ENCODE measurements at regions not wholly inside any gene's neighbourhood (a gene's known extent, or its start where the extent isn't known, plus 50 kb on each side); places are given as distances from the start of the nearest gene placed in this dataset.

DNA sequence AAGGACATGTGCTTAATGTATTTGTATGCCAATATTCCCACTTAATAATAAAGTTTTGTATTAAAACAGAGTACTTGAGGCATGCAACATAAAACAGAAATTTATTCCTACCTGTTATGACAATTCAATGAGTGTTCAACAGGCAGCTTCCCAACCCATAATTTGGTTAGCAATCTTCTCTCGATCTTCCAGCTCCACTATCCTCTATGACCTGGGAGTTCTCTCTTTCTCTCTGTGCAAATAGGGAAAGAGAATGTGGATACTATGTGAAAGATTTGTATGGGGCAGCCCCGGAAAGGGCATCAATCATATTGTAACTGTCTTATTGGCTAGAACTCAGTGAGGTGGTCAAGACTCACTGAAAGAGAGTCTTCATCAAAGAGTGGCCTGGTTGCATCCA lies 644.9 kb upstream of the PCDH20 start:
- intact Hi-C loops (cut with DNase I, micrococcal nuclease) = no loop called here

DNA sequence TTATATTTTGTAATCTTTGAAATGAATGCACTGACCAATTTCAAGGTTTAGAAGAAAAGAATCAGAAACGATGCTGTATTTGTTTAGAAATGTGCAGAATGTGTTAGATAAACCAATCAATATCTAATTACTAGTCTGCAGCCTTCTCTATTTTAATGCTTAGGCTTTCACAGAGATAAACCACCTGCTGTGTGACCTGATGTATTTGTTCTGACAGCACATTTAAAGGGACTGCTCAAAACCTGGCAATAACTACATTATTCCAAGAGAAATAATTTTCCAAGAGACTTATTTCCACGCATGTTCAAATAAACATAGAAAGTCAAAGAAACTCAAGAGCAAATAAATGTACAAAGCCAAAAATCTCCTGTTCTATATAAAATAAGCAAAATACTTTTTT lies 641.6 kb upstream of the PCDH20 start:
- ATAC-seq (no peak), DNase-seq (no peak)
- Histone ChIP-seq H3K4me3 (no peak overlapping the region), H3K9me3 (peaks cover 7% of the 10 kb centered on the region), H3K36me3 (ENCODE audit: low read depth) (no peaks in the 10 kb centered on the region), H3K4me1 (ENCODE audit: low read depth) (no peaks in the 10 kb centered on the region)
- TF ChIP-seq, protein P1, sequence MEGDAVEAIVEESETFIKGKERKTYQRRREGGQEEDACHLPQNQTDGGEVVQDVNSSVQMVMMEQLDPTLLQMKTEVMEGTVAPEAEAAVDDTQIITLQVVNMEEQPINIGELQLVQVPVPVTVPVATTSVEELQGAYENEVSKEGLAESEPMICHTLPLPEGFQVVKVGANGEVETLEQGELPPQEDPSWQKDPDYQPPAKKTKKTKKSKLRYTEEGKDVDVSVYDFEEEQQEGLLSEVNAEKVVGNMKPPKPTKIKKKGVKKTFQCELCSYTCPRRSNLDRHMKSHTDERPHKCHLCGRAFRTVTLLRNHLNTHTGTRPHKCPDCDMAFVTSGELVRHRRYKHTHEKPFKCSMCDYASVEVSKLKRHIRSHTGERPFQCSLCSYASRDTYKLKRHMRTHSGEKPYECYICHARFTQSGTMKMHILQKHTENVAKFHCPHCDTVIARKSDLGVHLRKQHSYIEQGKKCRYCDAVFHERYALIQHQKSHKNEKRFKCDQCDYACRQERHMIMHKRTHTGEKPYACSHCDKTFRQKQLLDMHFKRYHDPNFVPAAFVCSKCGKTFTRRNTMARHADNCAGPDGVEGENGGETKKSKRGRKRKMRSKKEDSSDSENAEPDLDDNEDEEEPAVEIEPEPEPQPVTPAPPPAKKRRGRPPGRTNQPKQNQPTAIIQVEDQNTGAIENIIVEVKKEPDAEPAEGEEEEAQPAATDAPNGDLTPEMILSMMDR (IDR thresholded peaks at IDR 0.05) = no peak
- intact Hi-C loops (cut with DNase I, micrococcal nuclease) = no loop called here

More for the DNA sequence above, 644.9 kb upstream of the PCDH20 start:
- DNase-seq = no peak
- peaks cover 13% of the 10 kb centered on the region for H3K9me3 ChIP-seq
- TF ChIP-seq, protein P1 (IDR thresholded peaks at IDR 0.05) = no peak
- no peaks in the 10 kb centered on the region for H3K4me1 ChIP-seq (ENCODE audit: low read depth)
- no peaks in the 10 kb centered on the region for H3K36me3 ChIP-seq (ENCODE audit: low read depth)
- H3K4me3 ChIP-seq = no peak overlapping the region
- no peak for ATAC-seq

DNA sequence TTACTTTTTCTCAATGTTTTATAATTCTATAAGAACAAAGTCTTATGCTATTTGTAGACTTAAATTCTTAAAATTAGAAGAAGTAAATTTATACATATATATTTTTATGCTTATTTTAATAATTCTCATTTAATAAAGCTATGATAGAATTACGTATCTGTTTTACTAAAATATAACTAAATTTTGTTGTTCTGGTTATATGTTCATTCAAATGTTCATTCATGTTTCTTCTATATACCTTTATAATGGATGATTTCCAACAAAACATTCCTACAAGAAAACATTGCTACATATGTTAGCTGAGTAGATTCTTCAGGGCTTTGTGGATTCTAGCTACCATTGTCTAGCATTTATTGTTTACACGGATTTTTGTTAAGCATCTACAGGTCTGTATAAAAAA lies 634.3 kb upstream of the PCDH20 start:
- no peak overlapping the region for H3K4me3 ChIP-seq
- peaks cover 38% of the 10 kb centered on the region for H3K9me3 ChIP-seq
- TF ChIP-seq, protein P1 (IDR thresholded peaks at IDR 0.05) = no peak
- ATAC-seq (no peak), DNase-seq (no peak)
- intact Hi-C loops (cut with DNase I, micrococcal nuclease) = no loop called here
- H3K4me1 ChIP-seq (ENCODE audit: low read depth) = no peaks in the 10 kb centered on the region
- H3K36me3 ChIP-seq (ENCODE audit: low read depth) = no peaks in the 10 kb centered on the region

DNA sequence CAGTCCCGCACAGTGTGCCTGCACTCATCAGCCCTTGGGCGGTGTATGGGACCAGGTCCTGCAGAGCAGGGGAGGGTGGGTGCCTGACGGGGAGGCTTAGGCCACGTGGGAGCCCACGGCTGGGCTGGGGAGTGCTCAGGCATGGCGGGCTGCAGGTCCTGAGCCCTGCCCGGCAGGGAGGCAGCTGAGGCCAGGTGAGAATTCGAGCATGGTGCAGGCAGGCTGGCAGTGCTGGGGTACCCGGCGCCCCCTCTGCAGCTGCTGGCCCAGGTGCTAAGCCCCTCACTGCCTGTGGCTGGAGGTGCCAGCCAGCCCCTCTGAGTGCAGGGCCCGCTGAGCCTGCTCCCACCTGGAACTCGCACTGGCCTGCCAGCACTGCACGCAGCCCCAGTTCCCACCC lies 630.9 kb upstream of the PCDH20 start:
- DNase-seq = no peak
- H3K4me3 ChIP-seq = no peak overlapping the region
- TF ChIP-seq, protein P1 (IDR thresholded peaks at IDR 0.05) = no peak
- no peaks in the 10 kb centered on the region for H3K4me1 ChIP-seq (ENCODE audit: low read depth)
- H3K9me3 ChIP-seq = peaks cover 25% of the 10 kb centered on the region
- intact Hi-C loops (cut with DNase I, micrococcal nuclease) = no loop called here
- no peak for ATAC-seq
- H3K36me3 ChIP-seq (ENCODE audit: low read depth) = no peaks in the 10 kb centered on the region

DNA sequence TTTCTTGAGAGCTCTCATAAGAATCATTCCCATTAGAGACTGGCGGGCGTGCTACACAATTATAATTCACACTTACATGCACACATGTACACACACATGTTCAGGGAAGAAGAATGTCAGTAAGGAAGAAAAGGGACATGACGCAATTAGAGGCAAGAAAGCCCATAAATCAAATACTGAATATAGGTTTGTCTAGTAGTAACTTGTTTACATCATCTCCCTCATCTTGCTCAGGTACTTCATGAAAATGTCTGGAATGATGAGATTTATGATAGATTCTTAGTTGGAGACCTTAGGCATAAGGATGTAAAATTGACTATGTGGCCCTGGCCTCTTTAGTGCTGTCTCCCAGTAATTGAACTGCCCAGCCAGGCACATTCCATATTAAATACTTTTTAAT lies 628.0 kb upstream of the PCDH20 start:
- H3K9me3 ChIP-seq = peaks cover 16% of the 10 kb centered on the region
- intact Hi-C loops (cut with DNase I, micrococcal nuclease) = no loop called here
- H3K36me3 ChIP-seq (ENCODE audit: low read depth) = no peaks in the 10 kb centered on the region
- DNase-seq (no peak), ATAC-seq (no peak)
- TF ChIP-seq, protein P1 (IDR thresholded peaks at IDR 0.05) = no peak
- no peaks in the 10 kb centered on the region for H3K4me1 ChIP-seq (ENCODE audit: low read depth)
- no peak overlapping the region for H3K4me3 ChIP-seq

DNA sequence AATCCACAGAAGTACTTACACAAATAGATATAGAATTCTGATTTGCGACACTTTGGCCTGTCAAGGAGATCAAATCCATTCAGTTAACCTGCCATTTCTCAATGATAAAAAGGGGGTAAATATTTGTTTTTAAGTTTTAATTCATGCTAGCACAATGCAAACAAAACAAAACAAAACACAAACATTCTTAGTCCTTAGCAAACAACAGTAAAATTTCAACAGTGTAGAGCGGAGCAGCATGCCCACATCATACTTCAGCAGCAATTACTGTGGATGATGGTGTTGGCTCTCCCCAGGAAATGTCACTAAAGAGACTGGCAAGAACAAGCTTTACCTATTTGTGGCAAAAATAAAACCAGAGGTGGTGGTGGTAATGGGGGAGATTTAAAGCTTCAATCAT lies 625.2 kb upstream of the PCDH20 start:
- Histone ChIP-seq H3K4me1 (ENCODE audit: low read depth) (no peaks in the 10 kb centered on the region), H3K9me3 (peaks cover 11% of the 10 kb centered on the region), H3K36me3 (ENCODE audit: low read depth) (no peaks in the 10 kb centered on the region), H3K4me3 (no peak overlapping the region)
- TF ChIP-seq, protein P1 (IDR thresholded peaks at IDR 0.05) = no peak
- DNase-seq = no peak
- ATAC-seq = no peak
- intact Hi-C loops (cut with DNase I, micrococcal nuclease) = no loop called here

All from mucosa of descending colon (tissue), 3 donors.